B cell (primary cell): ENCODE measurements at regions not wholly inside any gene's neighbourhood (a gene's known extent, or its start where the extent isn't known, plus 50 kb on each side); places are given as distances from the start of the nearest gene placed in this dataset.

Experiments
- EZH2 ChIP-seq: IDR thresholded peaks from 2 replicates; pipeline ENCODE4 v1.6.1; 2012; ENCODE audit warnings: borderline replicate concordance, low read depth, mild to moderate bottlenecking, moderate library complexity, low read length; ENCODE audit not compliant: insufficient read depth, poor library complexity, severe bottlenecking
- TF ChIP-seq, protein P1 (sequence below): fragments of 200-600 bp; IDR thresholded peaks from one replicate; pipeline ENCODE4 v1.8.0; 2022; ENCODE audit warnings: antibody characterized with exemption, mild to moderate bottlenecking

DNA sequence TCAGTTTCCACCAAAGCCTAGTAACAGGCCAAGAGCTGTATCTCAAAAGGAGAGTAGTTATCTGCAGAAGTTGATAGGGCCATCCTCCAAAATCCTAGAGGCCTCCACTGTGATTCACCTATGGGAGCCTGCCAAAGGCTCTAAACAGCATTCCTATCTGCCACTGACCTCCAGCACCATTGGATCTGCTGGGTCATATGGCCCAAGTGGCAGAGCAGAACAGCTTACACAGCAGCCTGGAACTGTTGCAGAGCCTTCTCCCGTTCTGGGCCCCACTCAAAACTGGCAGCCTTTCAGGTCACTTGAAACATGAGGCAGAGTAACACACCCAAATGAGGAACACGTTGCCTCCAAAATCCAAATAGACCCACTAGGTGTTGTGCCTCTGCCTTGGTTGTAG, 345.2 kb upstream of the RND3 start:
- TF ChIP-seq, protein P1, sequence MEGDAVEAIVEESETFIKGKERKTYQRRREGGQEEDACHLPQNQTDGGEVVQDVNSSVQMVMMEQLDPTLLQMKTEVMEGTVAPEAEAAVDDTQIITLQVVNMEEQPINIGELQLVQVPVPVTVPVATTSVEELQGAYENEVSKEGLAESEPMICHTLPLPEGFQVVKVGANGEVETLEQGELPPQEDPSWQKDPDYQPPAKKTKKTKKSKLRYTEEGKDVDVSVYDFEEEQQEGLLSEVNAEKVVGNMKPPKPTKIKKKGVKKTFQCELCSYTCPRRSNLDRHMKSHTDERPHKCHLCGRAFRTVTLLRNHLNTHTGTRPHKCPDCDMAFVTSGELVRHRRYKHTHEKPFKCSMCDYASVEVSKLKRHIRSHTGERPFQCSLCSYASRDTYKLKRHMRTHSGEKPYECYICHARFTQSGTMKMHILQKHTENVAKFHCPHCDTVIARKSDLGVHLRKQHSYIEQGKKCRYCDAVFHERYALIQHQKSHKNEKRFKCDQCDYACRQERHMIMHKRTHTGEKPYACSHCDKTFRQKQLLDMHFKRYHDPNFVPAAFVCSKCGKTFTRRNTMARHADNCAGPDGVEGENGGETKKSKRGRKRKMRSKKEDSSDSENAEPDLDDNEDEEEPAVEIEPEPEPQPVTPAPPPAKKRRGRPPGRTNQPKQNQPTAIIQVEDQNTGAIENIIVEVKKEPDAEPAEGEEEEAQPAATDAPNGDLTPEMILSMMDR: no peak
- TF ChIP-seq EZH2: no peak
